ENCODE measurements at regions not wholly inside any gene's neighbourhood (a gene's known extent, or its start where the extent isn't known, plus 50 kb on each side); places are given as distances from the start of the nearest gene placed in this dataset.

DNA sequence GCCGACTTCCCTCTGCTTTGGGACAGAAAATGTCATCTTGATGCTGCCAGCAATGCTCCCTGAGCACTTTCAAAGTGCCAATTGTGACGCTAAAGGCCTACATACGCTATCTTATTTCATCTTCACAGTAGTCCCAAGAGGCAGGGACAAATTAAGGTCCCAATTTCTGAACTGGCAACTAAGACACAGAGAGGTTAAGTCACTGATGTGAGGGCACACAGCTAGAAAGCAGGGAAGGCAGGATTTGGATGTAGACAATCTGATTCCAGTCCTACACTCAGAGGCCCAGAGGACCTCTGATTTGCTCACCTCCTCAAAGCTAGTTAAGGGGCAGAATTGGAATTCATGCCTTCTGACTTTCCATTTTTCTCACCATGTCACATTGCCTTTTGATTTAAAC, 249.2 kb upstream of the CLINT1 start:
- WGBS (ENCODE audit: insufficient coverage) = 70% methylated on average over 1 of the region's 3 CpGs
- H3K4me2 ChIP-seq (replicated peaks; ENCODE audit: extremely low read depth, low read length, poor library complexity, severe bottlenecking) = no peak overlapping the region
- no peak overlapping the region for H3K4me3 ChIP-seq (replicated peaks in 1 of 3; ENCODE audit: low read depth in 2 of 3, low read length in 3 of 3)
- no peaks in the 10 kb centered on the region for H3K36me3 Mint-ChIP-seq
- no peaks in the 10 kb centered on the region for H3K9me3 ChIP-seq (replicated peaks in 1 of 2; ENCODE audit: control insufficient read depth in 1 of 2, insufficient read depth in 1 of 2, low read length in 2 of 2)
- peaks cover under 1% of the 10 kb centered on the region for H3K4me1 Mint-ChIP-seq
- H3K36me3 ChIP-seq (replicated peaks in 1 of 2; ENCODE audit: control insufficient read depth in 1 of 2, insufficient read depth in 2 of 2, low read length in 2 of 2) = no peaks in the 10 kb centered on the region
- peaks cover 0 to 1% (median 0%) of the 10 kb centered on the region in 7 donors for H3K9me3 Mint-ChIP-seq
- H3K79me2 ChIP-seq (ENCODE audit: insufficient read depth, low read length) = no peaks in the 10 kb centered on the region
- TF ChIP-seq, protein P1, sequence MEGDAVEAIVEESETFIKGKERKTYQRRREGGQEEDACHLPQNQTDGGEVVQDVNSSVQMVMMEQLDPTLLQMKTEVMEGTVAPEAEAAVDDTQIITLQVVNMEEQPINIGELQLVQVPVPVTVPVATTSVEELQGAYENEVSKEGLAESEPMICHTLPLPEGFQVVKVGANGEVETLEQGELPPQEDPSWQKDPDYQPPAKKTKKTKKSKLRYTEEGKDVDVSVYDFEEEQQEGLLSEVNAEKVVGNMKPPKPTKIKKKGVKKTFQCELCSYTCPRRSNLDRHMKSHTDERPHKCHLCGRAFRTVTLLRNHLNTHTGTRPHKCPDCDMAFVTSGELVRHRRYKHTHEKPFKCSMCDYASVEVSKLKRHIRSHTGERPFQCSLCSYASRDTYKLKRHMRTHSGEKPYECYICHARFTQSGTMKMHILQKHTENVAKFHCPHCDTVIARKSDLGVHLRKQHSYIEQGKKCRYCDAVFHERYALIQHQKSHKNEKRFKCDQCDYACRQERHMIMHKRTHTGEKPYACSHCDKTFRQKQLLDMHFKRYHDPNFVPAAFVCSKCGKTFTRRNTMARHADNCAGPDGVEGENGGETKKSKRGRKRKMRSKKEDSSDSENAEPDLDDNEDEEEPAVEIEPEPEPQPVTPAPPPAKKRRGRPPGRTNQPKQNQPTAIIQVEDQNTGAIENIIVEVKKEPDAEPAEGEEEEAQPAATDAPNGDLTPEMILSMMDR (IDR thresholded peaks at IDR 0.05) = no peak
- no peak overlapping the region for H3K4me3 Mint-ChIP-seq
- H3K4me1 ChIP-seq (ENCODE audit: control insufficient read depth in 1 of 2, insufficient read depth in 2 of 2, low read length in 2 of 2) = no peaks in the 10 kb centered on the region
- no peak overlapping the region for H2AFZ ChIP-seq (ENCODE audit: insufficient read depth, low read depth, low read length, poor library complexity, severe bottlenecking)
- no peak for DNase-seq
- H3K27me3 ChIP-seq (ENCODE audit: control insufficient read depth in 2 of 2, insufficient read depth in 2 of 2, low read length in 2 of 2) = no peaks in the 10 kb centered on the region
- no peak overlapping the region for H3K27ac ChIP-seq (ENCODE audit: low read depth in 1 of 2, low read length in 2 of 2)
- no peak overlapping the region for H3K27ac Mint-ChIP-seq
- intact Hi-C loops (cut with micrococcal nuclease) = no loop called here
- peaks cover 0 to 2% (median 0%) of the 10 kb centered on the region in 3 donors for H3K27me3 Mint-ChIP-seq (ENCODE audit: low read depth in 3 of 3)
- no peaks in the 10 kb centered on the region for H4K20me1 ChIP-seq (ENCODE audit: insufficient read depth, low read length)
- no peak overlapping the region for H3K9ac ChIP-seq (ENCODE audit: insufficient read depth, low read length, poor library complexity, severe bottlenecking)

DNA sequence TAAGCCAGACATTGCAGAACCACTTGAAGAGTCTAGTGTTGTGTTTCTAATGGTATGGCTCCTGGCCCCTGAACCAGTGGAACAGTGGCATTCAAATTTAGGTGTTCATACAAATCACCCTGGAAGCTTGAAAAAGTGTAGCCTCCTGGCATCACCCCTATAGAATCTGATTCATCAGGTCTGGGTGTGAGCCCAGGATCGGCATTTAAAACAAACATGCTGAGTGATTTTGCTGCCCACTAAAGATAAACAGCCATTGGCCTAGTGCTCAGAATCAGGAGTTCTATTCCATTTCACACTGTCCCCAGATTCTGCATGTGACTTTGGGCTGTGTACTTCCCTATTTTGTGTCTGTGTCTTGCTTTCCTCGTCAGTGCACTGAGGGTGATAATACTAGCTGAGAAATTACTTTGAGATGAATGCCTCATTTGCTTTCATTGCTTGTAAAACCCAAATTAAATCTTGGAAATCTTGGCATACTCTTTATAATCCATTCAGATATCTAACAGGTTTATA, 241.5 kb upstream of the CLINT1 start:
- Mint-ChIP-seq H3K4me3 (no peak overlapping the region), H3K9me3 (peaks cover 0 to 6% (median 0%) of the 10 kb centered on the region in 7 donors), H3K27ac (no peak overlapping the region), H3K36me3 (no peaks in the 10 kb centered on the region), H3K27me3 (ENCODE audit: low read depth in 3 of 3) (peaks cover 0 to 3% (median 2%) of the 10 kb centered on the region in 3 donors), H3K4me1 (no peaks in the 10 kb centered on the region)
- DNase-seq = no peak
- Histone ChIP-seq H2AFZ (ENCODE audit: insufficient read depth, low read depth, low read length, poor library complexity, severe bottlenecking) (no peak overlapping the region), H3K79me2 (ENCODE audit: insufficient read depth, low read length) (no peaks in the 10 kb centered on the region), H3K36me3 (replicated peaks in 1 of 2; ENCODE audit: control insufficient read depth in 1 of 2, insufficient read depth in 2 of 2, low read length in 2 of 2) (no peaks in the 10 kb centered on the region), H3K27me3 (ENCODE audit: control insufficient read depth in 2 of 2, insufficient read depth in 2 of 2, low read length in 2 of 2) (no peaks in the 10 kb centered on the region), H3K4me1 (ENCODE audit: control insufficient read depth in 1 of 2, insufficient read depth in 2 of 2, low read length in 2 of 2) (no peaks in the 10 kb centered on the region), H3K9me3 (replicated peaks in 1 of 2; ENCODE audit: control insufficient read depth in 1 of 2, insufficient read depth in 1 of 2, low read length in 2 of 2) (no peaks in the 10 kb centered on the region), H4K20me1 (ENCODE audit: insufficient read depth, low read length) (no peaks in the 10 kb centered on the region), H3K27ac (ENCODE audit: low read depth in 1 of 2, low read length in 2 of 2) (no peak overlapping the region), H3K4me3 (replicated peaks in 1 of 3; ENCODE audit: low read depth in 2 of 3, low read length in 3 of 3) (no peak overlapping the region), H3K4me2 (replicated peaks; ENCODE audit: extremely low read depth, low read length, poor library complexity, severe bottlenecking) (no peak overlapping the region), H3K9ac (ENCODE audit: insufficient read depth, low read length, poor library complexity, severe bottlenecking) (no peak overlapping the region)
- WGBS (ENCODE audit: insufficient coverage) = 0% methylated on average over 1 of the region's 2 CpGs
- TF ChIP-seq, protein P1 (IDR thresholded peaks at IDR 0.05) = no peak
- intact Hi-C loops (cut with micrococcal nuclease) = no loop called here
